K562 (cell line): ENCODE measurements at regions not wholly inside any gene's neighbourhood (a gene's known extent, or its start where the extent isn't known, plus 50 kb on each side); places are given as distances from the start of the nearest gene placed in this dataset.

Experiments used
- ATAC-seq: fragments of 200-7000 bp; cut with Tn5 transposase; 3 replicates; pipeline ENCODE4 v1.9.1; 2020; ENCODE audit warnings: moderate library complexity
- BruUV-seq: library from RNA; stranded (reverse); fragments of 400-500 nt; replicated peaks from 2 replicates; lab custom pipeline; 2021; lab: Mats Ljungman, UMichigan
- CTCF ChIA-PET: fragments of 300-600 bp; formaldehyde crosslinking; extraction: SDS; loops from one replicate; lab custom pipeline; 2021; ENCODE audit warnings: low intra/inter-chr PET ratio; lab: Yijun Ruan, JAX
- POLR2A ChIA-PET: fragments of 300-600, 350-650 bp; sonication (Branson Sonifier 250); formaldehyde crosslinking; extraction: SDS; loops from one replicate; lab custom pipeline; 2021; ENCODE audit warnings: antibody characterized with exemption, inconsistent platforms; lab: Yijun Ruan, JAX
- DNase-seq, 4 experiments: peaks; one replicate each; pipeline versions ENCODE4 v3.0.0 to v3.0.0-alpha.2; 2011 to 2018; ENCODE audit warnings: low spot score in 3 of 4, mixed read lengths in 3 of 4; ENCODE audit errors: extremely low read depth in 1 of 4
- FAIRE-seq: peaks from 2 replicates; lab custom pipeline; 2011; peaks lifted over from hg19 to GRCh38; lab: Jason Lieb, UNC
- H2AFZ ChIP-seq: 2 replicates; pipeline ENCODE4 v1.6.0; 2011; ENCODE audit warnings: low read depth, low read length, control low read depth, inconsistent platforms
- H3K27ac ChIP-seq: fragments of 200-600 bp; 3 replicates; pipeline ENCODE4 v1.8.0; 2011; ENCODE audit warnings: low read depth, mild to moderate bottlenecking, control low read depth, inconsistent platforms, low read length, moderate library complexity, mixed read lengths; ENCODE audit errors: extremely low read depth
- H3K27me3 ChIP-seq, 2 experiments: fragments of 300-600 bp in 1 of 2; 2 replicates in 1 of 2; 3 replicates in 1 of 2; pipeline versions ENCODE4 v1.6.0 to v1.8.0; 2011; ENCODE audit warnings: inconsistent platforms in 2 of 2, low read length in 2 of 2, mild to moderate bottlenecking in 1 of 2, mixed read lengths in 1 of 2, moderate library complexity in 1 of 2; ENCODE audit not compliant: control insufficient read depth in 2 of 2, insufficient read depth in 2 of 2
- H3K36me3 ChIP-seq: fragments of 300-600 bp; 3 replicates; pipeline ENCODE4 v1.8.0; 2011; ENCODE audit warnings: mild to moderate bottlenecking, low read length, inconsistent platforms; ENCODE audit not compliant: control insufficient read depth, insufficient read depth
- H3K4me1 ChIP-seq, 2 experiments: fragments of 200-600 bp in 1 of 2; replicated peaks in 1 of 2; 2 replicates in 1 of 2; 3 replicates in 1 of 2; pipeline versions ENCODE4 v1.5.1 to v1.8.0; 2011; ENCODE audit warnings: inconsistent platforms in 2 of 2, low read length in 2 of 2, mild to moderate bottlenecking in 1 of 2, mixed read lengths in 1 of 2, moderate library complexity in 1 of 2; ENCODE audit not compliant: control insufficient read depth in 2 of 2, insufficient read depth in 2 of 2
- H3K4me2 ChIP-seq: 2 replicates; pipeline ENCODE4 v1.6.1; 2011; ENCODE audit warnings: low read length, control low read depth, inconsistent platforms, mixed read lengths; ENCODE audit not compliant: insufficient read depth
- H3K4me3 ChIP-seq: fragments of 200-600 bp; sonication (generic), shearing (Covaris generic); 2 replicates; pipeline ENCODE4 v1.5.1; 2016; ENCODE audit warnings: control low read depth, inconsistent platforms
- H3K79me2 ChIP-seq: fragments of 200-600 bp; 3 replicates; pipeline ENCODE4 v1.8.0; 2011; ENCODE audit warnings: low read length, inconsistent platforms; ENCODE audit not compliant: control insufficient read depth, insufficient read depth
- H3K9ac ChIP-seq, 2 experiments: 2 replicates each; pipeline versions ENCODE4 v1.6.0 to v1.6.1; 2011; ENCODE audit warnings: low read depth in 2 of 2, low read length in 2 of 2, control low read depth in 1 of 2, inconsistent platforms in 1 of 2, mild to moderate bottlenecking in 1 of 2, mixed read lengths in 1 of 2; ENCODE audit not compliant: insufficient read depth in 1 of 2
- H3K9me1 ChIP-seq: one replicate; pipeline ENCODE4 v1.6.0; 2011; ENCODE audit warnings: inconsistent platforms, mild to moderate bottlenecking, low read length, moderate library complexity; ENCODE audit not compliant: control insufficient read depth, insufficient read depth
- H3K9me3 ChIP-seq: replicated peaks from 2 replicates; pipeline ENCODE4 v1.5.1; 2011; ENCODE audit warnings: low read depth, low read length, inconsistent platforms; ENCODE audit not compliant: control insufficient read depth, insufficient read depth
- H4K20me1 ChIP-seq: replicated peaks from 2 replicates; pipeline ENCODE4 v1.6.1; 2011; ENCODE audit warnings: low read length, inconsistent platforms, mixed read lengths; ENCODE audit not compliant: control insufficient read depth, insufficient read depth
- CBFA2T3 ChIP-seq: fragments of 450-650 bp; IDR thresholded peaks from 2 replicates; pipeline ENCODE4 v1.6.1; 2017
- KLF1 ChIP-seq: fragments of 450-650 bp; IDR thresholded peaks from 2 replicates; pipeline ENCODE4 v1.6.1; 2016; ENCODE audit warnings: missing genetic modification characterization, missing compliant biosample characterization
- RCOR1 ChIP-seq, 2 experiments: IDR thresholded peaks; 2 replicates each; pipeline ENCODE4 v1.6.1; 2012; ENCODE audit warnings: low read depth in 2 of 2, low read length in 2 of 2, borderline replicate concordance in 1 of 2, improper control_type of control experiment in 1 of 2
- SNRNP70 ChIP-seq: fragments of 200-400 bp; formaldehyde crosslinking; optimal IDR thresholded peaks from 2 replicates; pipeline ENCODE3; 2017; ENCODE audit warnings: low read depth, low read length
- ZFP30 ChIP-seq: fragments of 250-450 bp; sonication (Bioruptor Pico); IDR thresholded peaks from 2 replicates; pipeline ENCODE4 v1.8.0; 2022; ENCODE audit warnings: moderate library complexity, mild to moderate bottlenecking, inconsistent platforms, borderline replicate concordance
- ZNF609 ChIP-seq: sonication (generic); formaldehyde crosslinking; IDR thresholded peaks from 2 replicates; pipeline ENCODE4 v1.8.1; 2023; ENCODE audit warnings: missing genetic modification reagents, mild to moderate bottlenecking, borderline replicate concordance
- WGBS: fragments of 100-300 bp; shearing (Covaris generic); methylation state at CpG from one replicate; pipeline ENCODE4 v1.1.6; 2016; ENCODE audit warnings: low coverage, mixed read lengths; ENCODE audit not compliant: insufficient coverage; ENCODE audit errors: missing lambda C conversion rate; 5-methylcytosine and 5-hydroxymethylcytosine counted together
- in situ Hi-C: fragments of 300-500 bp; cut with MboI; formaldehyde crosslinking; loops from 4 replicates; pipeline ENCODE4 v1.15.0; 2018; ENCODE audit warnings: inconsistent platforms, mixed read lengths
- intact Hi-C: fragments of 100-400 bp; cut with micrococcal nuclease; formaldehyde crosslinking; loops from 2 replicates; pipeline ENCODE4 v1.14.2; 2022
- TF ChIP-seq, protein P1 (sequence below): IDR thresholded peaks from 2 replicates; pipeline ENCODE4 v1.6.1; 2012; ENCODE audit warnings: low read depth, low read length, improper control_type of control experiment, borderline replicate concordance

GRCh38 chr15:31256378-31257265 is 70.0 kb upstream of the KLF13 start:
- POLR2A ChIA-PET: no interaction called here

More at GRCh38 chr15:31256378-31257265, 70.0 kb upstream of the KLF13 start:
- Histone ChIP-seq H3K79me2 (no peaks in the 10 kb centered on the region), H3K4me3 (no peak overlapping the region), H3K9ac (no peak overlapping the region), H3K4me2 (no peak overlapping the region), H3K9me3 (no peaks in the 10 kb centered on the region), H4K20me1 (no peaks in the 10 kb centered on the region), H3K27me3 (peaks cover 2 to 22% of the 10 kb centered on the region in 2 experiments; a peak in 3 of 5 replicates), H3K36me3 (no peaks in the 10 kb centered on the region), H3K9me1 (peaks cover 3% of the 10 kb centered on the region), H3K27ac (no peak overlapping the region), H2AFZ (no peak overlapping the region), H3K4me1 (0 out of 5 replicates have a peak, but pooled peaks cover 0 to 4% of the 10 kb centered on the region in 2 experiments)
- DNase-seq: no peak
- CTCF ChIA-PET: no interaction called here
- FAIRE-seq: no peak
- TF ChIP-seq CBFA2T3: peak; percentile 33; the same call in 1 of the 2 replicates
- no peak for TF ChIP-seq SNRNP70
- TF ChIP-seq, protein P1, sequence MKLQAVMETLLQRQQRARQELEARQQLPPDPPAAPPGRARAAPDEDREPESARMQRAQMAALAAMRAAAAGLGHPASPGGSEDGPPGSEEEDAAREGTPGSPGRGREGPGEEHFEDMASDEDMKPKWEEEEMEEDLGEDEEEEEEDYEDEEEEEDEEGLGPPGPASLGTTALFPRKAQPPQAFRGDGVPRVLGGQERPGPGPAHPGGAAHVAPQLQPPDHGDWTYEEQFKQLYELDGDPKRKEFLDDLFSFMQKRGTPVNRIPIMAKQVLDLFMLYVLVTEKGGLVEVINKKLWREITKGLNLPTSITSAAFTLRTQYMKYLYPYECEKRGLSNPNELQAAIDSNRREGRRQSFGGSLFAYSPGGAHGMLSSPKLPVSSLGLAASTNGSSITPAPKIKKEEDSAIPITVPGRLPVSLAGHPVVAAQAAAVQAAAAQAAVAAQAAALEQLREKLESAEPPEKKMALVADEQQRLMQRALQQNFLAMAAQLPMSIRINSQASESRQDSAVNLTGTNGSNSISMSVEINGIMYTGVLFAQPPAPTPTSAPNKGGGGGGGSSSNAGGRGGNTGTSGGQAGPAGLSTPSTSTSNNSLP: no peak
- TF ChIP-seq KLF1 (tag): no peak
- no peak for TF ChIP-seq ZNF609 (CRISPR knock-in tag)
- no peak for TF ChIP-seq ZFP30 (CRISPR knock-in tag)
- TF ChIP-seq RCOR1 (IDR thresholded peaks at IDR 0.05; ENCODE audit: borderline replicate concordance in 1 of 2, low read depth in 2 of 2, low read length in 2 of 2): no peak
- no peak for ATAC-seq
- intact Hi-C loops (no loop called here), in situ Hi-C loops (no loop called here)
- WGBS: 0% methylated on average over 9 of the region's 11 CpGs
- no TSS peak for BruUV-seq
